ENCODE measurements at regions not wholly inside any gene's neighbourhood (a gene's known extent, or its start where the extent isn't known, plus 50 kb on each side); places are given as distances from the start of the nearest gene placed in this dataset.

- TF ChIP-seq, protein P1, sequence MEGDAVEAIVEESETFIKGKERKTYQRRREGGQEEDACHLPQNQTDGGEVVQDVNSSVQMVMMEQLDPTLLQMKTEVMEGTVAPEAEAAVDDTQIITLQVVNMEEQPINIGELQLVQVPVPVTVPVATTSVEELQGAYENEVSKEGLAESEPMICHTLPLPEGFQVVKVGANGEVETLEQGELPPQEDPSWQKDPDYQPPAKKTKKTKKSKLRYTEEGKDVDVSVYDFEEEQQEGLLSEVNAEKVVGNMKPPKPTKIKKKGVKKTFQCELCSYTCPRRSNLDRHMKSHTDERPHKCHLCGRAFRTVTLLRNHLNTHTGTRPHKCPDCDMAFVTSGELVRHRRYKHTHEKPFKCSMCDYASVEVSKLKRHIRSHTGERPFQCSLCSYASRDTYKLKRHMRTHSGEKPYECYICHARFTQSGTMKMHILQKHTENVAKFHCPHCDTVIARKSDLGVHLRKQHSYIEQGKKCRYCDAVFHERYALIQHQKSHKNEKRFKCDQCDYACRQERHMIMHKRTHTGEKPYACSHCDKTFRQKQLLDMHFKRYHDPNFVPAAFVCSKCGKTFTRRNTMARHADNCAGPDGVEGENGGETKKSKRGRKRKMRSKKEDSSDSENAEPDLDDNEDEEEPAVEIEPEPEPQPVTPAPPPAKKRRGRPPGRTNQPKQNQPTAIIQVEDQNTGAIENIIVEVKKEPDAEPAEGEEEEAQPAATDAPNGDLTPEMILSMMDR (IDR thresholded peaks at IDR 0.05): no peak
- no peak for TF ChIP-seq POLR2A (IDR thresholded peaks at IDR 0.05)
Observed at GRCh38 chr7:101729241-101729883, 88.1 kb upstream of the CUX1 start.

Data from body of pancreas (tissue), 4 donors.